ENCODE measurements at regions not wholly inside any gene's neighbourhood (a gene's known extent, or its start where the extent isn't known, plus 50 kb on each side); places are given as distances from the start of the nearest gene placed in this dataset.

DNA sequence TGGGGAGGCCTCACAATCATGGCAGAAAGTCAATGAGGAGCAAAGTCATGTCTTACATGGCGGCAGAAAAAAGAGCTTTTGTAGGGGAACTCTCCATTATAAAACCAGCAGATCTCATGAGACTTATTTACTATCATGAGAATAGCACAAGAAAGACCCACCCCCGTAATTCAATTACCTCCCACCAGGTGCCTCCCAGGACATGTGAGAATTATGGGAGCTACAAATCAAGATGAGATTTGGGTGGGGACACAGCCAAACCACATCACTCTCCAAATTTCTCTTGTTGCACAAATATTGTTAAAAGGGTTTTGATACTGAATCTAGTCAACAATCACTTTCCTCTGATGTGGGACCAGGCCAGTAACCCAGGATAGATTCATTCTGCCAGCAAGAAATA lies 1176.1 kb downstream of the CDH9 start:
- no peak overlapping the region for H3K9ac ChIP-seq (ENCODE audit: insufficient read depth in 1 of 2, low read length in 2 of 2)
- no peak overlapping the region for H3K27ac ChIP-seq (ENCODE audit: low read depth in 1 of 2, low read length in 1 of 2)
- DNase-seq (no peak), ATAC-seq (ENCODE audit: insufficient read depth, low FRiP score) (no peak)
- H3K4me1 ChIP-seq (ENCODE audit: control insufficient read depth in 5 of 5, insufficient read depth in 5 of 5, low read length in 5 of 5), result no peaks in the 10 kb centered on the region
- no peak overlapping the region for H3K4me3 ChIP-seq
- WGBS, 2 donors, result 86% methylated on average over 2 of the region's 2 CpGs
- H3K9me3 ChIP-seq (ENCODE audit: control insufficient read depth in 4 of 4, insufficient read depth in 3 of 4, low read length in 3 of 4), result no peaks in the 10 kb centered on the region
- H3K36me3 ChIP-seq (ENCODE audit: control insufficient read depth in 4 of 4, insufficient read depth in 4 of 4, low read length in 4 of 4), result no peaks in the 10 kb centered on the region
- H3K27me3 ChIP-seq (ENCODE audit: control insufficient read depth in 3 of 3, insufficient read depth in 3 of 3, low read length in 2 of 3), result no peaks in the 10 kb centered on the region
- TF ChIP-seq, protein P1, sequence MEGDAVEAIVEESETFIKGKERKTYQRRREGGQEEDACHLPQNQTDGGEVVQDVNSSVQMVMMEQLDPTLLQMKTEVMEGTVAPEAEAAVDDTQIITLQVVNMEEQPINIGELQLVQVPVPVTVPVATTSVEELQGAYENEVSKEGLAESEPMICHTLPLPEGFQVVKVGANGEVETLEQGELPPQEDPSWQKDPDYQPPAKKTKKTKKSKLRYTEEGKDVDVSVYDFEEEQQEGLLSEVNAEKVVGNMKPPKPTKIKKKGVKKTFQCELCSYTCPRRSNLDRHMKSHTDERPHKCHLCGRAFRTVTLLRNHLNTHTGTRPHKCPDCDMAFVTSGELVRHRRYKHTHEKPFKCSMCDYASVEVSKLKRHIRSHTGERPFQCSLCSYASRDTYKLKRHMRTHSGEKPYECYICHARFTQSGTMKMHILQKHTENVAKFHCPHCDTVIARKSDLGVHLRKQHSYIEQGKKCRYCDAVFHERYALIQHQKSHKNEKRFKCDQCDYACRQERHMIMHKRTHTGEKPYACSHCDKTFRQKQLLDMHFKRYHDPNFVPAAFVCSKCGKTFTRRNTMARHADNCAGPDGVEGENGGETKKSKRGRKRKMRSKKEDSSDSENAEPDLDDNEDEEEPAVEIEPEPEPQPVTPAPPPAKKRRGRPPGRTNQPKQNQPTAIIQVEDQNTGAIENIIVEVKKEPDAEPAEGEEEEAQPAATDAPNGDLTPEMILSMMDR (IDR thresholded peaks at IDR 0.05; ENCODE audit: control extremely low read depth, extremely low read depth), result no peak

DNA sequence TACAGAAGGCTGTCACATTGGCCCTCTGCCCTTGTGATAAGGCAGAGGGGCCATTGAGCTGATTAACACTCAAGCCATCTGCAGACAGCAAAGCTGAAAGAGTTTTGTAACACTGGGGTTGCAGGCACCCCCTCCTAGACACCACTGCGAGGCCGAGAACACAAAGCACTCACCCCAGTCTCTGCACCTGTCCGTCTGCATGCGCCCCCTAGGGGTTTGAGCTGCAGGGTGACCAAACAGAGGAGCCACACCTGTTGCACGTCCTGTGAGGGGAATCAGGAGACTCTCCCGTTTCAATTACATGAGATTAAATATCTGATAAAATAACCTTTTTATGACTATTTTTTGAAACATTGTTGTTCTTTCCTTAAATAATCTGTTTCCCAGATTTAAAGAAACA lies 1180.4 kb downstream of the CDH9 start:
- H3K4me1 ChIP-seq (ENCODE audit: control insufficient read depth in 5 of 5, insufficient read depth in 5 of 5, low read length in 5 of 5), result no peaks in the 10 kb centered on the region
- ATAC-seq (ENCODE audit: insufficient read depth, low FRiP score) (no peak), DNase-seq (no peak)
- no peaks in the 10 kb centered on the region for H3K36me3 ChIP-seq (ENCODE audit: control insufficient read depth in 4 of 4, insufficient read depth in 4 of 4, low read length in 4 of 4)
- H3K9me3 ChIP-seq (ENCODE audit: control insufficient read depth in 4 of 4, insufficient read depth in 3 of 4, low read length in 3 of 4), result no peaks in the 10 kb centered on the region
- TF ChIP-seq, protein P1 (IDR thresholded peaks at IDR 0.05; ENCODE audit: control extremely low read depth, extremely low read depth), result no peak
- H3K4me3 ChIP-seq, result no peak overlapping the region
- H3K27me3 ChIP-seq (ENCODE audit: control insufficient read depth in 3 of 3, insufficient read depth in 3 of 3, low read length in 2 of 3), result no peaks in the 10 kb centered on the region
- H3K9ac ChIP-seq (ENCODE audit: insufficient read depth in 1 of 2, low read length in 2 of 2), result no peak overlapping the region
- 54 to 69% methylated on average over 6 of the region's 6 CpGs for WGBS, 2 donors
- H3K27ac ChIP-seq (ENCODE audit: low read depth in 1 of 2, low read length in 1 of 2), result no peak overlapping the region

DNA sequence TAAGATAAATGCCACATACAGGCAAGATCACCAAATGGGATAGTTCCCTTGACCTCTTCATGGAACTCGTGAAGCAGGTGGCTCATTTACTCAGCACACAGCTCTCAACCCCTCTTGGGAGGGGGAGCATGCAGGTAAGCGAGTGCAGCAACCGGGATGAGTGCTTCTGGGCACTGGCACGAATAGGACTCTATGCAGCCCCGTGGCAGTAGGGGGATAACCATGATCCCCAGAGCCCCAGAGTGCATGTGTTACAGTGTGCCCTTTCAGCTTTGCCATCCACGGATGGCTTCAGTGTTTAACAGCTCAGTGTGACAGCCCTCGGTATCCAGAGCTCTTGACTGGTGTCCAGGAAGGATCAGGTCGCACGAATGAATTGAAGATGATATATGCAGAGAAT lies 1187.1 kb downstream of the CDH9 start:
- TF ChIP-seq, protein P1 (IDR thresholded peaks at IDR 0.05; ENCODE audit: control extremely low read depth, extremely low read depth), result no peak
- DNase-seq (no peak), ATAC-seq (ENCODE audit: insufficient read depth, low FRiP score) (no peak)
- no peaks in the 10 kb centered on the region for H3K9me3 ChIP-seq (ENCODE audit: control insufficient read depth in 4 of 4, insufficient read depth in 3 of 4, low read length in 3 of 4)
- no peaks in the 10 kb centered on the region for H3K36me3 ChIP-seq (ENCODE audit: control insufficient read depth in 4 of 4, insufficient read depth in 4 of 4, low read length in 4 of 4)
- H3K9ac ChIP-seq (ENCODE audit: insufficient read depth in 1 of 2, low read length in 2 of 2), result no peak overlapping the region
- no peak overlapping the region for H3K27ac ChIP-seq (ENCODE audit: low read depth in 1 of 2, low read length in 1 of 2)
- no peaks in the 10 kb centered on the region for H3K27me3 ChIP-seq (ENCODE audit: control insufficient read depth in 3 of 3, insufficient read depth in 3 of 3, low read length in 2 of 3)
- 76 to 78% methylated on average over 9 of the region's 9 CpGs for whole genome bisulfite sequencing, 2 donors
- no peaks in the 10 kb centered on the region for H3K4me1 ChIP-seq (ENCODE audit: control insufficient read depth in 5 of 5, insufficient read depth in 5 of 5, low read length in 5 of 5)
- H3K4me3 ChIP-seq, result no peak overlapping the region

DNA sequence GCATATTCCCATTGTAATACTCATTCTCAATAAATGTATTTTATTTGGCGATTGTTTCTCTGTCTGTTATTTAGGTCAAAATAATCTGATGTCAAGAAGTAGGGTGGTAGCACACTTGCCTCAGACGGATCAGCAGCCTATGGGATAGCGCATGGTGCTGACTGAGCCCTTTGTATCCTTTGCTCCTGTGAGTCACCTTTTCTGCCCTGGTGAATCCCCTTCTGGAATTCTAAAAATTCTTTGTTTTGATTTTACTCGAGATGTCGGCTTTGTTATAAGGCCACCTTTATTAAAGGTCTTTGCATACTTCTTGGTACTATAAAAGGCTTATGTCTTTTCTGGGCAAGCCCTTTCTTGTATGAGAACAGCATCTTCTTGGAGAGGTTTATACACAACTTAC lies 1187.8 kb downstream of the CDH9 start:
- Histone ChIP-seq H3K36me3 (ENCODE audit: control insufficient read depth in 4 of 4, insufficient read depth in 4 of 4, low read length in 4 of 4) (no peaks in the 10 kb centered on the region), H3K9ac (ENCODE audit: insufficient read depth in 1 of 2, low read length in 2 of 2) (no peak overlapping the region), H3K27ac (ENCODE audit: low read depth in 1 of 2, low read length in 1 of 2) (no peak overlapping the region), H3K4me1 (ENCODE audit: control insufficient read depth in 5 of 5, insufficient read depth in 5 of 5, low read length in 5 of 5) (no peaks in the 10 kb centered on the region), H3K4me3 (no peak overlapping the region), H3K27me3 (ENCODE audit: control insufficient read depth in 3 of 3, insufficient read depth in 3 of 3, low read length in 2 of 3) (no peaks in the 10 kb centered on the region), H3K9me3 (ENCODE audit: control insufficient read depth in 4 of 4, insufficient read depth in 3 of 4, low read length in 3 of 4) (no peaks in the 10 kb centered on the region)
- 69 to 71% methylated on average over 5 of the region's 5 CpGs for whole genome bisulfite sequencing, 2 donors
- TF ChIP-seq, protein P1 (IDR thresholded peaks at IDR 0.05; ENCODE audit: control extremely low read depth, extremely low read depth), result no peak
- ATAC-seq (ENCODE audit: insufficient read depth, low FRiP score) (no peak), DNase-seq (no peak)
